ENCODE measurements at regions not wholly inside any gene's neighbourhood (a gene's known extent, or its start where the extent isn't known, plus 50 kb on each side); places are given as distances from the start of the nearest gene placed in this dataset.

GRCh38 chr18:41621177-41621576, 333.9 kb upstream of the PIK3C3 start:
- no peak for DNase-seq (ENCODE audit: low read depth)

GRCh38 chr18:41618147-41618546, 336.9 kb upstream of the PIK3C3 start:
- DNase-seq (ENCODE audit: low read depth): no peak

GRCh38 chr18:41617647-41618046, 337.4 kb upstream of the PIK3C3 start:
- DNase-seq (ENCODE audit: low read depth): no peak

- no peak for DNase-seq (ENCODE audit: low read depth)
Measured at GRCh38 chr18:41613003-41613609, 341.9 kb upstream of the PIK3C3 start.

- DNase-seq (ENCODE audit: low read depth): no peak
Measured at GRCh38 chr18:41604964-41605363, 350.1 kb upstream of the PIK3C3 start.

- no peak for DNase-seq (ENCODE audit: low read depth)
Measured at GRCh38 chr18:41602034-41602433, 353.0 kb upstream of the PIK3C3 start.

GRCh38 chr18:41600693-41601391, 354.2 kb upstream of the PIK3C3 start:
- DNase-seq (ENCODE audit: low read depth): no peak

GRCh38 chr18:41599466-41599865, 355.6 kb upstream of the PIK3C3 start:
- DNase-seq (ENCODE audit: low read depth): no peak

GRCh38 chr18:41594582-41594981, 360.5 kb upstream of the PIK3C3 start:
- no peak for DNase-seq (ENCODE audit: low read depth)

- no peak for DNase-seq (ENCODE audit: low read depth)
Measured at GRCh38 chr18:41593171-41593675, 361.8 kb upstream of the PIK3C3 start.

GRCh38 chr18:41587976-41588375, 367.1 kb upstream of the PIK3C3 start:
- DNase-seq (ENCODE audit: low read depth): no peak

GRCh38 chr18:41585512-41585911, 369.5 kb upstream of the PIK3C3 start:
- DNase-seq (ENCODE audit: low read depth): no peak

- no peak for DNase-seq (ENCODE audit: low read depth)
Measured at GRCh38 chr18:41579185-41579584, 375.8 kb upstream of the PIK3C3 start.

GRCh38 chr18:41577529-41577928, 377.5 kb upstream of the PIK3C3 start:
- no peak for DNase-seq (ENCODE audit: low read depth)

- DNase-seq (ENCODE audit: low read depth): no peak
Measured at GRCh38 chr18:41576643-41577042, 378.4 kb upstream of the PIK3C3 start.

- no peak for DNase-seq (ENCODE audit: low read depth)
Measured at GRCh38 chr18:41569867-41570266, 385.2 kb upstream of the PIK3C3 start.

GRCh38 chr18:41561961-41562360, 393.1 kb upstream of the PIK3C3 start:
- no peak for DNase-seq (ENCODE audit: low read depth)

GRCh38 chr18:41558715-41559114, 396.3 kb upstream of the PIK3C3 start:
- DNase-seq (ENCODE audit: low read depth): no peak

GRCh38 chr18:41553716-41554115, 401.3 kb upstream of the PIK3C3 start:
- DNase-seq (ENCODE audit: low read depth): no peak

GRCh38 chr18:41548521-41549260, 406.3 kb upstream of the PIK3C3 start:
- DNase-seq (ENCODE audit: low read depth): no peak

GRCh38 chr18:41545091-41545888, 409.7 kb upstream of the PIK3C3 start:
- DNase-seq (ENCODE audit: low read depth): no peak

GRCh38 chr18:41543815-41544214, 411.2 kb upstream of the PIK3C3 start:
- DNase-seq (ENCODE audit: low read depth): no peak
